22Rv1 (cell line): ENCODE measurements at regions not wholly inside any gene's neighbourhood (a gene's known extent, or its start where the extent isn't known, plus 50 kb on each side); places are given as distances from the start of the nearest gene placed in this dataset.

Experiments used
- CTCF ChIP-seq: fragments of 450-650 bp; IDR thresholded peaks from 2 replicates; pipeline ENCODE4 v1.5.1; 2017; ENCODE audit warnings: mild to moderate bottlenecking
- ZFX ChIP-seq: fragments of 450-650 bp; IDR thresholded peaks from 2 replicates; pipeline ENCODE4 v1.6.1; 2017; ENCODE audit warnings: antibody characterized with exemption, borderline replicate concordance

- TF ChIP-seq CTCF (no peak), ZFX (no peak)
Observed at GRCh38 chr17:70278844-70279462, 109.6 kb downstream of the KCNJ2 start.
